Tibial nerve (tissue), 4 donors: ENCODE measurements at regions not wholly inside any gene's neighbourhood (a gene's known extent, or its start where the extent isn't known, plus 50 kb on each side); places are given as distances from the start of the nearest gene placed in this dataset.

ENCODE experiments used
- CTCF ChIP-seq, 5 experiments: fragments of 200-600 bp in 3 of 5; fragments of 450-650 bp in 2 of 5; sonication (generic) in 3 of 5; IDR thresholded peaks; one replicate each; pipeline ENCODE4 v1.5.1; 2016 to 2019; ENCODE audit warnings: antibody characterized with exemption in 5 of 5, mild to moderate bottlenecking in 3 of 5, moderate library complexity in 2 of 5
- EP300 ChIP-seq, 2 donors: sonication (generic); formaldehyde crosslinking; IDR thresholded peaks; one replicate each; pipeline ENCODE4 v1.6.1; 2017; ENCODE audit warnings: antibody characterized with exemption in 2 of 2, mild to moderate bottlenecking in 1 of 2
- POLR2A ChIP-seq, 2 donors: fragments of 450-650 bp; IDR thresholded peaks; one replicate each; pipeline ENCODE4 v1.6.1; 2017; ENCODE audit warnings: antibody characterized with exemption in 2 of 2, mild to moderate bottlenecking in 2 of 2, moderate library complexity in 2 of 2

GRCh38 chr13:106145997-106146864 is 389.2 kb downstream of the EFNB2 start:
- TF ChIP-seq CTCF (IDR thresholded peaks at IDR 0.05) (no peak), EP300 (IDR thresholded peaks at IDR 0.05) (no peak), POLR2A (IDR thresholded peaks at IDR 0.05) (no peak)
